Erythroblast (primary cell): ENCODE measurements at regions not wholly inside any gene's neighbourhood (a gene's known extent, or its start where the extent isn't known, plus 50 kb on each side); places are given as distances from the start of the nearest gene placed in this dataset.
"Not testable (repeated sequence)": the region's sequence is repeated elsewhere in the genome, so short reads cannot be mapped to it uniquely, and the experiment has no call there.

Experiments used
- DNase-seq, 2 experiments: peaks; one replicate each; lab custom pipeline; 2025; lab: John Stamatoyannopoulos, UW
- GATA1 ChIP-seq: IDR thresholded peaks from 2 replicates; pipeline ENCODE4 v1.6.1; 2011; ENCODE audit warnings: low read depth, mild to moderate bottlenecking, control low read depth, low read length, moderate library complexity
- POLR2A ChIP-seq: IDR thresholded peaks from 2 replicates; pipeline ENCODE4 v1.6.1; 2011; ENCODE audit warnings: mild to moderate bottlenecking, low read length

- TF ChIP-seq GATA1 (no peak), POLR2A (no peak)
Observed at GRCh38 chr2:220753486-220753885, 818.6 kb downstream of the EPHA4 start.

DNA sequence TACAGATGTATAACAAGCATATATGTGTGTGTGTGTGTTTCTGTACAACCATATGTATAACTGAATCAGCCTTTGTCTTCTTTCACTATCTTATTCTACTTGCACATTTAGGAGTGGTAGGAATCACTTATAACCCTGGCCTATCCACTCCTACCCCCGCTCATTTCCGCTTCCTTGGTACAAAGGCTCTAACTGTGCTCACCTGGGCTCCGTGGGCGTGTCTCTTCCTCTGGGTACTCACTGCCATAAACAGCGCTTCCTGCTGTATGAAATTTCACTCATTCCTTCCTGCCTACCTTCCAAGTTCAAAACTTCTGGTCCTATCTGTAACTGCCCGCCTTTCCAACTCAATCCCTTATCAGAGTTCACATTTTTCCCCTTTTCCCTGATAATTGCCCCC is 815.5 kb downstream of the EPHA4 start:
- no peak for TF ChIP-seq GATA1
- no peak for DNase-seq

More at GRCh38 chr2:220753486-220753885, 818.6 kb downstream of the EPHA4 start:
- no peak for DNase-seq

DNA sequence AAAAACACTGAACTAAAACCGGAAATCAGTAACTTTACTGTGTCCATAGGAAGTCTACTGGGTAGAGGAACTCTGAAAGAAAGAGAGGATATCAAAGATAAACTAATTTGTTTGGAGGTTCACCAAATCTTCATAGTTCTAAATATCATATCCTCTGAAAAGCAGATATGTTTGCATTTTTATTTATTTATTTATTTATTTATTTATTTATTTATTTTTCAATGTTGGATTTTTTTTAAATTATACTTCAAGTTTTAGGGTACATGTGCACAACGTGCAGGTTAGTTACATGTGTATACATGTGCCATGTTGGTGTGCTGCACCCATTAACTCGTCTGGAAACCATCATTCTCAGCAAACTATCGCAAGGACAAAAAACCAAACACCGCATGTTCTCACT is 813.7 kb downstream of the EPHA4 start:
- DNase-seq = not testable (repeated sequence)

DNA sequence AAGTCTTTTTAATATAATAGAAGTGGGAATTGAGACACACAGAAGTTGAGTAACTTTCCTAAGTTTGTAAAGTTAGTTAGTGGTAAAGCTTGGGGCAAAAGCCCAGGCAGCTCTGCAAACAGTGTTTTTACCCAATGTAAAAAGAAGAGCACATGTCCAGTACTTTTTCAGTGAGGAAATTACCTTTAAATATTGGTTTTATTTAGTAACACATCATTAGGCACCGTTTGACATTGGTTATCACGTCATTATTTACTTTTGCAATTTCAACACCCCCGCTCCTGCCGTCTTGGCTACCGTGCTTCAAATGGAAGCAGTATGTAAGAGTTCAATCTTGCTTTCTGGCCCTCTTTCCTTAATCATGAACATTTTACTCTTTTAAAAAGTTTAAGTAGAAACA is 807.9 kb downstream of the EPHA4 start:
- no peak for DNase-seq
- TF ChIP-seq POLR2A = no peak
- TF ChIP-seq GATA1 = no peak

- no peak for DNase-seq
- TF ChIP-seq POLR2A (no peak), GATA1 (no peak)
Observed at GRCh38 chr2:220767591-220768255, 804.4 kb downstream of the EPHA4 start.

- TF ChIP-seq GATA1 = no peak
- TF ChIP-seq POLR2A = no peak
- no peak for DNase-seq
Observed at GRCh38 chr2:220775856-220776488, 796.1 kb downstream of the EPHA4 start.

- DNase-seq = not testable (repeated sequence)
Observed at GRCh38 chr2:220779076-220779475, 793.0 kb downstream of the EPHA4 start.

DNA sequence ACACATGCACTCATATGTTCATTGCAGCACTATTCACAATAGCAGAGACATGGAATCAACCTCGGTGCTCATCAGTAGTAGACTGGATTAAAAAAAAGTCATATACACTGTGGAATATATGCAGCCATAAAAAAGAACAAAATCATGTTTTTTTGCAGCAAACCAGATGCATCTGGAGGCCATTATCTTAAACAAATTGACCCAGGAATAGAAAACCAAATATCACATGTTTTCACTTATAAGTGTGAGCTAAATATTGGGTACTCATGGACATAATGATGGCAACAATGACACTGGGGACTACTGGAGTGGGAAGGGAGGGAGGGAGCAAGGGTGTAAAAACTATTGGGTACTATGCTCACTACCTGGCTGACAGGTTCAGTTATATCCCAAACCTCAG is 792.6 kb downstream of the EPHA4 start:
- DNase-seq = no peak
- TF ChIP-seq POLR2A = no peak
- TF ChIP-seq GATA1 = no peak

DNA sequence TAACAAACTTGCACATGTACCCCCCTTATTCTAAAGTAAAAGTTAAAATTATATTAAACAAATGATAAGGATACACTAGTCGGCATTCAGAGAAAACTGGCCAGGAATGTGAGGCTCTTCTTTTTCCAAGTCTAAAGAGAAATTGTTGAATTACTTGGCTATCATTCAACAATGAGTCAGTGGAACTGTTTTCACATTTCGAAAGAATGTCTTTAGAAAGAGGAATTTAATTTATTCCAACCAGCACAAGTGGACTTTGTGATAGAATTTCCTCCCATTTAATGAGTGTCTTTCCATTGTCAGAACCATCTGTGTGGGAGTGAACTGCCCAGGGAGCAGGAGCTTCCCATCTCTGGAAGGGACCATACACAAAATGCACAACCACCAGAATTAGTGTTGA is 792.2 kb downstream of the EPHA4 start:
- no peak for DNase-seq
- TF ChIP-seq GATA1 (no peak), POLR2A (no peak)

- no peak for TF ChIP-seq GATA1
- no peak for TF ChIP-seq POLR2A
Observed at GRCh38 chr2:220781622-220782241, 790.4 kb downstream of the EPHA4 start.

DNA sequence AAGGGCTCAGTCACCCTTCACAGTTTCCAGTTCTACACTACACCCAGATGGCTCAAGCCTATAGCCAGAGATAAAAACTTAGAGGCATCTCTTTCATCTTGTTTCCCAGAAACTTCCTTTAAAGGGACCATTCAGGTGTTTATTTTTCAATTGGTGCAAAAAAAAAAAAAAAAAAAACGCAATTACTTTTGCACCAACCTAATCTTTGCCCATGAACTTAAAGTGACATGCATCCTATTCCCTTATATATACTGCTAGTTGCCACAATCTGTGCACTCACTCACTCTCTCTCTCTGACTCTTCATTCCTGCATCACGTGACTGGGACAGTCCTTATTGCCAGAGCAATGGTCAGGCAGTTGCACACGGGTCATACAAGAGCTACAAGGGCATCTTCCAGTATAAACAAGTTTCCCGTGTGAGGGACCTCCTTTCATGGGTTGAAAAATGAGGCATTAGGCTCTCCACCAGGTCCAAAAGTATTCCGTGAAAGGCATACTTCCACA is 789.4 kb downstream of the EPHA4 start:
- no peak for DNase-seq

More at GRCh38 chr2:220781622-220782241, 790.4 kb downstream of the EPHA4 start:
- DNase-seq = no peak

DNA sequence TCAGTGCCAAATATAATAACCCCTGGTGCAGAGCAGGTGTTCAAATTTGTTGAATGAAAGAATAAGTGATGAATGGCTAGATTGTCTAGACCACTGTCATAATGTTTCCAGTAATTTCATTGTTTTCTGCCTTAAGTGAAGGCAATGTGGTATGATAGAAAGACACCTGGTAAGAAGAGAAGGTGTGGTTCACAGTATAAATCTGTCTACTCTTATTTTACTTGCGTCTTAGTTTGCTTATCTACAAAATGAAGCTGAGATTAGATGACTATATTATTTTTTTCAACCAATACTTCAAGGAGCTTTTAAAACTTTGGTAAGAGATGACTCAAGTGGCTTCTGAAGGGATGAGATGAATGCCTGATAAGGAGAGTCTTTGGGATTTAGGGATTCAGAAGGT is 788.4 kb downstream of the EPHA4 start:
- TF ChIP-seq POLR2A (no peak), GATA1 (no peak)
- no peak for DNase-seq

More for the DNA sequence above, 789.4 kb downstream of the EPHA4 start:
- TF ChIP-seq POLR2A = no peak
- TF ChIP-seq GATA1 = no peak

DNA sequence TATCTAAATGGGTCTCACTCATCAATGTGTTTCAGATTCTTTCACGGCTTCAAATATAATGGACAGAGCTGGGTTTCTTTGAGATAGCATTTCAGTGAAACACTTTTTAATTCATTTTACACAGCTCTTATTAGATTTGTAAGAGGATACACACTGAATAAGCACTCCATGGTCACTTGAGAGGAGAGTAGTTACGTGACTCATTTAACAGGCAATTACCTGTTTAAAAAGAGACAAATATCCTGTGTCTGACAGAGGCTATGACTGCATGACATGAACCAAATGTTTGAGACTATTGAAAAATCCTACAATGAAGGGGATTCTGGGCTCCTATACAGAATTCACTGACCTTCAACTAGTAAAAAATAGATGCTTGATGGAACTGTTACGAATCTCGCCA is 786.9 kb downstream of the EPHA4 start:
- no peak for DNase-seq
- TF ChIP-seq POLR2A = no peak
- TF ChIP-seq GATA1 = no peak

DNA sequence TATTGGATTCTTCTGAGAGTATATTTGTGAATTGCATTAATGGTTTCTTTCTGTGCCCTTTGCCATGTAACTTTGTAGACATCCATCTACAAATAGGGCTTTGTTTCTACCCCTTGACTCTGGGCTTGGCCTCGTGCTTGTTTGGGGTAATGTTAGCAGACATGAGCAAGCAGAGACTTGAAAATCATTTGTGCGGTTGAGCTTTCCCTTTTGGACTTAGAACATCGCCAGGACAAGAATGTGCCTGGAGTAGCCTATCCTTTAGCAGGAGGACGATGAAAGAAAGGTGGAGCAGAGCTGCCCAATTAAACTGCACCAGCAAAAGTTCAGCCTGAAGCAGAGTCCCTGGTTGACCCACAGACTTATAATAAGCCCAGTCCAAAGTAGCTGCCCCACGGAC is 785.9 kb downstream of the EPHA4 start:
- TF ChIP-seq POLR2A (no peak), GATA1 (no peak)
- no peak for DNase-seq
